A549 (cell line): ENCODE measurements at regions not wholly inside any gene's neighbourhood (a gene's known extent, or its start where the extent isn't known, plus 50 kb on each side); places are given as distances from the start of the nearest gene placed in this dataset.
A peak's percentile ranks its signal among the peaks of the same experiment; 100 is the strongest.

Experiments used
- ATAC-seq, 2 experiments: fragments of 200-7000 bp in 1 of 2; fragments of >200 bp in 1 of 2; cut with Nextera tagmentation in 1 of 2; cut with Tn5 transposase in 1 of 2; 3 replicates each; pipeline versions ENCODE4 v1.8.0 to v1.9.1; 2018 to 2020; ENCODE audit warnings: mild to moderate bottlenecking in 1 of 2, moderate library complexity in 1 of 2
- CTCF ChIA-PET: fragments of 300-600 bp; sonication (Branson Sonifier 250); formaldehyde crosslinking; extraction: SDS; loops from one replicate; lab custom pipeline; 2021; ENCODE audit warnings: antibody characterized with exemption, inconsistent platforms; lab: Yijun Ruan, JAX
- POLR2A ChIA-PET: fragments of 350-600 bp; formaldehyde crosslinking; extraction: SDS; loops from one replicate; lab custom pipeline; 2021; ENCODE audit warnings: antibody characterized with exemption, inconsistent platforms; lab: Yijun Ruan, JAX
- DNase-seq, 2 experiments: peaks; one replicate each; pipeline versions ENCODE4 v3.0.0 to v3.0.0-alpha.2; 2011 to 2016; ENCODE audit warnings: low read depth in 1 of 2, low spot score in 1 of 2
- FAIRE-seq: peaks from 2 replicates; lab custom pipeline; 2011; peaks lifted over from hg19 to GRCh38; lab: Jason Lieb, UNC
- H3K27ac ChIP-seq, 2 experiments: fragments of >200 bp; sonication (Bioruptor Twin); formaldehyde crosslinking; 3 replicates each; pipeline ENCODE4 v1.5.1; 2016 to 2017
- H3K4me1 ChIP-seq: fragments of >200 bp; sonication (Bioruptor Twin); formaldehyde crosslinking; 3 replicates; pipeline ENCODE4 v1.6.1; 2016
- H3K4me2 ChIP-seq: fragments of >200 bp; sonication (Bioruptor Twin); formaldehyde crosslinking; 3 replicates; pipeline ENCODE4 v1.6.1; 2016
- H3K4me3 ChIP-seq: fragments of >200 bp; sonication (Bioruptor Twin); formaldehyde crosslinking; 3 replicates; pipeline ENCODE4 v1.5.1; 2016
- H3K9me3 ChIP-seq: fragments of >200 bp; sonication (Bioruptor Twin); formaldehyde crosslinking; 3 replicates; pipeline ENCODE4 v1.6.1; 2016
- CBX8 ChIP-seq: fragments of 200-600 bp; sonication (generic); IDR thresholded peaks from 2 replicates; pipeline ENCODE4 v1.6.1; 2016
- EHF ChIP-seq: fragments of 250-450 bp; sonication (Bioruptor Pico); IDR thresholded peaks from 2 replicates; pipeline ENCODE4 v1.5.0; 2020; ENCODE audit warnings: mild to moderate bottlenecking
- EHMT2 ChIP-seq: fragments of 200-600 bp; sonication (generic); IDR thresholded peaks from 2 replicates; pipeline ENCODE4 v1.6.1; 2016; ENCODE audit warnings: antibody characterized with exemption, low read depth, mild to moderate bottlenecking, moderate library complexity
- HDAC2 ChIP-seq: fragments of 200-600 bp; sonication (generic); IDR thresholded peaks from 2 replicates; pipeline ENCODE4 v1.6.1; 2016
- HMGXB4 ChIP-seq: fragments of 250-450 bp; sonication (Bioruptor Pico); IDR thresholded peaks from 2 replicates; pipeline ENCODE4 v1.5.0; 2021; ENCODE audit warnings: mild to moderate bottlenecking, moderate library complexity, borderline replicate concordance
- NFE2L2 ChIP-seq: fragments of 150-350 bp; conservative IDR thresholded peaks from 2 replicates; pipeline ENCODE4 v1.6.1; 2014; ENCODE audit warnings: low read length
- POLR2A ChIP-seq: IDR thresholded peaks from 2 replicates; pipeline ENCODE4 v1.6.1; 2012; ENCODE audit warnings: mild to moderate bottlenecking, low read length
- RAD21 ChIP-seq, 2 experiments: fragments of >200 bp in 1 of 2; sonication (Bioruptor Twin) in 1 of 2; formaldehyde crosslinking in 1 of 2; IDR thresholded peaks in 1 of 2; conservative IDR thresholded peaks in 1 of 2; 2 replicates in 1 of 2; 3 replicates in 1 of 2; pipeline ENCODE4 v1.6.1; 2012 to 2018; ENCODE audit warnings: inconsistent platforms in 1 of 2
- RCOR1 ChIP-seq: fragments of 150-350 bp; IDR thresholded peaks from 2 replicates; pipeline ENCODE4 v1.6.1; 2014; ENCODE audit warnings: antibody characterized with exemption, low read length, low read depth
- REST ChIP-seq: fragments of 200-600 bp; sonication (generic); IDR thresholded peaks from 2 replicates; pipeline ENCODE4 v1.6.1; 2016; ENCODE audit warnings: antibody characterized with exemption, mild to moderate bottlenecking, moderate library complexity
- TFCP2L1 ChIP-seq: fragments of 250-450 bp; sonication (Bioruptor Pico); IDR thresholded peaks from 2 replicates; pipeline ENCODE4 v1.5.0; 2021; ENCODE audit warnings: mild to moderate bottlenecking
- WGBS: methylation state at CpG from one replicate; pipeline ENCODE4 v1.1.6; 2017; ENCODE audit errors: missing lambda C conversion rate; 5-methylcytosine and 5-hydroxymethylcytosine counted together
- TF ChIP-seq, protein P1 (sequence below): fragments of 450-650 bp; IDR thresholded peaks from 2 replicates; pipeline ENCODE4 v1.6.1; 2014; ENCODE audit warnings: antibody characterized with exemption
- TF ChIP-seq, protein P2 (sequence below): fragments of 150-350 bp; IDR thresholded peaks from 2 replicates; pipeline ENCODE4 v1.6.1; 2014; ENCODE audit warnings: low read depth, mild to moderate bottlenecking, low read length

GRCh38 chr17:6274310-6274709 lies 160.6 kb downstream of the AIPL1 start (continued):
- TF ChIP-seq REST (no peak), EHMT2 (no peak), TFCP2L1 (no peak), RCOR1 (no peak), POLR2A (no peak)

DNA sequence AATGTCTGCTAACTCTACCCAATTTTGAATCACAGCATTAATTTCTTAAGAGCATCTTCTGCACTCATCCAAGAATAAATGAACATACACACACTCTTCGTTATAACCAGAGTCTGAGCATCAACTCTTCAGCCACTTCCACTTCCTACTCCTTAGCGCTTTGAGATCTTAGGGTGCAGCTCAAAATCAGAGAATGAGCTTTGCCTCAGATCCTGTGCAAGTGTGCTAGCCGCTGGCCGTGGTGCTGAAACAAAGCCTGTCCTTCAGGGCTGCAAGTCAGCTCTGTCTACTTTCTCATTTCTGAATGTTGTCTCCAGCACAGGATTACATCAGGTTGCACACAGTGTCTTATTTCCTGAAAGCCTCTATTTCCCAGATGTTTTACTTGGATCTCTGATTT lies 165.4 kb downstream of the AIPL1 start:
- ChIA-PET POLR2A (no interaction called here), CTCF (interaction anchor here (0.6 to 1.8 kb wide), 5 partner anchors 8 to 677 kb away, joined by 3 to 8 read pairs (median 3); no protein-coding TSS in a partner anchor)
- WGBS: under 1% methylated on average over 4 of the region's 4 CpGs
- Histone ChIP-seq H3K9me3 (peaks cover 4% of the 10 kb centered on the region; the same call in 1 of the 3 replicates), H3K27ac (no peak overlapping the region), H3K4me3 (no peak overlapping the region), H3K4me1 (no peaks in the 10 kb centered on the region), H3K4me2 (no peak overlapping the region)
- DNase-seq: peak; percentile 35 to 47
- TF ChIP-seq, protein P1, sequence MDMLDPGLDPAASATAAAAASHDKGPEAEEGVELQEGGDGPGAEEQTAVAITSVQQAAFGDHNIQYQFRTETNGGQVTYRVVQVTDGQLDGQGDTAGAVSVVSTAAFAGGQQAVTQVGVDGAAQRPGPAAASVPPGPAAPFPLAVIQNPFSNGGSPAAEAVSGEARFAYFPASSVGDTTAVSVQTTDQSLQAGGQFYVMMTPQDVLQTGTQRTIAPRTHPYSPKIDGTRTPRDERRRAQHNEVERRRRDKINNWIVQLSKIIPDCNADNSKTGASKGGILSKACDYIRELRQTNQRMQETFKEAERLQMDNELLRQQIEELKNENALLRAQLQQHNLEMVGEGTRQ: no peak
- TF ChIP-seq CBX8 (no peak), EHF (no peak), REST (peak; percentile 96), RAD21 (conservative IDR thresholded peaks at IDR 0.05 in 1 of 2, IDR thresholded peaks at IDR 0.05 in 1 of 2) (no peak), HDAC2 (no peak), EHMT2 (peak; percentile 93), HMGXB4 (CRISPR knock-in tag) (no peak), NFE2L2 (no peak)
- TF ChIP-seq, protein P2, sequence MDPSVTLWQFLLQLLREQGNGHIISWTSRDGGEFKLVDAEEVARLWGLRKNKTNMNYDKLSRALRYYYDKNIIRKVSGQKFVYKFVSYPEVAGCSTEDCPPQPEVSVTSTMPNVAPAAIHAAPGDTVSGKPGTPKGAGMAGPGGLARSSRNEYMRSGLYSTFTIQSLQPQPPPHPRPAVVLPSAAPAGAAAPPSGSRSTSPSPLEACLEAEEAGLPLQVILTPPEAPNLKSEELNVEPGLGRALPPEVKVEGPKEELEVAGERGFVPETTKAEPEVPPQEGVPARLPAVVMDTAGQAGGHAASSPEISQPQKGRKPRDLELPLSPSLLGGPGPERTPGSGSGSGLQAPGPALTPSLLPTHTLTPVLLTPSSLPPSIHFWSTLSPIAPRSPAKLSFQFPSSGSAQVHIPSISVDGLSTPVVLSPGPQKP: no peak
- peak; percentile 52 to 76; a peak in 3 of 6 replicates for ATAC-seq
- FAIRE-seq: no peak
